ENCODE measurements at regions not wholly inside any gene's neighbourhood (a gene's known extent, or its start where the extent isn't known, plus 50 kb on each side); places are given as distances from the start of the nearest gene placed in this dataset.
"Not testable (repeated sequence)": the region's sequence is repeated elsewhere in the genome, so short reads cannot be mapped to it uniquely, and the experiment has no call there.

GRCh38 chr5:84437673-84438315 is 53.1 kb upstream of the EDIL3 start:
- Mint-ChIP-seq H3K36me3 (no peaks in the 10 kb centered on the region), H3K4me3 (no peak overlapping the region), H3K9me3 (peaks cover 7 to 16% (median 11%) of the 10 kb centered on the region in 3 donors), H3K27ac (no peak overlapping the region), H3K27me3 (no peaks in the 10 kb centered on the region), H3K4me1 (no peaks in the 10 kb centered on the region)
- H3K27ac ChIP-seq (ENCODE audit: low read length) = no peak overlapping the region
- ATAC-seq (replicated peaks in 1 of 4) = no peak
- no peaks in the 10 kb centered on the region for H3K27me3 ChIP-seq (replicated peaks in 1 of 2; ENCODE audit: control insufficient read depth in 2 of 2, extremely low read depth in 1 of 2, insufficient read depth in 2 of 2, low read length in 1 of 2)
- no CpG with 5 or more reads among the region's 2 CpGs for WGBS (ENCODE audit: insufficient coverage)
- no peak overlapping the region for H3K4me3 ChIP-seq (ENCODE audit: control insufficient read depth in 1 of 2, extremely low read depth in 1 of 2, low read length in 1 of 2)
- no peaks in the 10 kb centered on the region for H3K9me3 ChIP-seq
- no peaks in the 10 kb centered on the region for H3K36me3 ChIP-seq (ENCODE audit: control insufficient read depth in 2 of 2, extremely low read depth in 1 of 2, insufficient read depth in 1 of 2, low read length in 1 of 2)
- no peak for DNase-seq
- ChIA-PET POLR2A (no interaction called here), CTCF (no interaction called here)
- no peaks in the 10 kb centered on the region for H3K4me1 ChIP-seq (ENCODE audit: control insufficient read depth in 1 of 2, extremely low read depth in 1 of 2, insufficient read depth in 2 of 2, low read length in 2 of 2)

GRCh38 chr5:84436866-84437265 is 52.2 kb upstream of the EDIL3 start:
- no peaks in the 10 kb centered on the region for H3K27me3 Mint-ChIP-seq
- no CpG with 5 or more reads among the region's 1 CpG for WGBS (ENCODE audit: insufficient coverage)
- Histone ChIP-seq H3K27ac (ENCODE audit: low read length) (no peak overlapping the region), H3K36me3 (ENCODE audit: control insufficient read depth in 2 of 2, extremely low read depth in 1 of 2, insufficient read depth in 1 of 2, low read length in 1 of 2) (no peaks in the 10 kb centered on the region), H3K27me3 (replicated peaks in 1 of 2; ENCODE audit: control insufficient read depth in 2 of 2, extremely low read depth in 1 of 2, insufficient read depth in 2 of 2, low read length in 1 of 2) (no peaks in the 10 kb centered on the region), H3K9me3 (no peaks in the 10 kb centered on the region), H3K4me3 (ENCODE audit: control insufficient read depth in 1 of 2, extremely low read depth in 1 of 2, low read length in 1 of 2) (no peak overlapping the region), H3K4me1 (ENCODE audit: control insufficient read depth in 1 of 2, extremely low read depth in 1 of 2, insufficient read depth in 2 of 2, low read length in 2 of 2) (no peaks in the 10 kb centered on the region)
- ATAC-seq (replicated peaks in 1 of 4) = no peak
- H3K36me3 Mint-ChIP-seq = no peaks in the 10 kb centered on the region
- POLR2A ChIA-PET = no interaction called here
- no peaks in the 10 kb centered on the region for H3K4me1 Mint-ChIP-seq
- no peak overlapping the region for H3K27ac Mint-ChIP-seq
- peaks cover 7 to 12% (median 11%) of the 10 kb centered on the region in 3 donors for H3K9me3 Mint-ChIP-seq
- CTCF ChIA-PET = no interaction called here
- H3K4me3 Mint-ChIP-seq = no peak overlapping the region
- no peak for DNase-seq

GRCh38 chr5:84435861-84436346 is 51.2 kb upstream of the EDIL3 start:
- POLR2A ChIA-PET; DNase-seq; H3K9me3 ChIP-seq; H3K36me3 Mint-ChIP-seq; H3K4me1 Mint-ChIP-seq; H3K4me3 Mint-ChIP-seq; H3K27ac ChIP-seq (ENCODE audit: low read length); H3K36me3 ChIP-seq (ENCODE audit: control insufficient read depth in 2 of 2, extremely low read depth in 1 of 2, insufficient read depth in 1 of 2, low read length in 1 of 2); CTCF ChIA-PET; H3K27ac Mint-ChIP-seq; H3K27me3 Mint-ChIP-seq; H3K4me1 ChIP-seq (ENCODE audit: control insufficient read depth in 1 of 2, extremely low read depth in 1 of 2, insufficient read depth in 2 of 2, low read length in 2 of 2); H3K27me3 ChIP-seq (replicated peaks in 1 of 2; ENCODE audit: control insufficient read depth in 2 of 2, extremely low read depth in 1 of 2, insufficient read depth in 2 of 2, low read length in 1 of 2); ATAC-seq (replicated peaks in 1 of 4); H3K4me3 ChIP-seq (ENCODE audit: control insufficient read depth in 1 of 2, extremely low read depth in 1 of 2, low read length in 1 of 2): not testable (repeated sequence)
- WGBS (ENCODE audit: insufficient coverage) = 94% methylated on average over 5 of the region's 8 CpGs
- H3K9me3 Mint-ChIP-seq = peaks cover 7 to 12% (median 11%) of the 10 kb centered on the region in 3 donors

Data from T-cell (primary cell).